ENCODE measurements at regions not wholly inside any gene's neighbourhood (a gene's known extent, or its start where the extent isn't known, plus 50 kb on each side); places are given as distances from the start of the nearest gene placed in this dataset.

- TF ChIP-seq TSHZ1 (CRISPR knock-in tag; IDR thresholded peaks at IDR 0.05) (no peak), FIP1L1 (IDR thresholded peaks at IDR 0.05; ENCODE audit: low read depth, low read length, poor library complexity, severe bottlenecking) (no peak), MYC (IDR thresholded peaks at IDR 0.05; ENCODE audit: low read depth, low read length) (no peak), MYC (CRISPR knock-in tag; IDR thresholded peaks at IDR 0.05; ENCODE audit: borderline replicate concordance, low read depth) (no peak), ZNF232 (CRISPR knock-in tag; IDR thresholded peaks at IDR 0.05) (no peak)
Measured at GRCh38 chr1:116243333-116244054, 129.6 kb upstream of the ATP1A1 start (continued).

DNA sequence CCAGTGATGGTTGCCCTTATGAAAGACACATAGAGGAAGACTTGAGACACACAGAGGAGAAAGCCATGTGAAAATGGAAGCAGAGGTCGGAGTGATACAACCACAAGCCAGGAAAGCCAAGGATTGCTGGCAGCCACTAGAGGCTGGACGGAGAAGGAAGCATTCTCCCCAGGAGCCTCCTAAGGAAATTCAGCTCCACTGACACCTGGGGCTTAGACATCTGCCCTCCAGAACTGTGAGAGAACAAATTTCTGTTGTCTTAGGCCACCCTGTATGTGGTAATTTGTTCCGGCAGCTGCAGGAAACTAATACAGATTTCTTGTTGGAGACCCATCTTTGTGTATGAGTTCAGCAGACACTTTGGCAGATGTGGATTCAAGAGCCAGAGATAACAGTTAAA, 126.9 kb upstream of the ATP1A1 start:
- H3K4me2 ChIP-seq (ENCODE audit: insufficient read depth, low read length), result no peak overlapping the region
- no TSS peak for BruUV-seq (replicated peaks)
- POLR2A ChIA-PET, result no interaction called here
- FAIRE-seq (no peak), DNase-seq (ENCODE audit: extremely low read depth in 1 of 4, low spot score in 3 of 4) (no peak), ATAC-seq (no peak)
- no peak overlapping the region for H3K27ac ChIP-seq (ENCODE audit: extremely low read depth, low read depth, low read length)
- H3K4me3 ChIP-seq, result no peak overlapping the region
- H3K9ac ChIP-seq (ENCODE audit: insufficient read depth in 1 of 2, low read depth in 2 of 2, low read length in 2 of 2), result no peak overlapping the region
- H3K27me3 ChIP-seq (ENCODE audit: control insufficient read depth in 2 of 2, insufficient read depth in 2 of 2, low read length in 2 of 2), result peaks cover 11 to 22% of the 10 kb centered on the region in 2 experiments; a peak in 4 of 5 replicates
- H3K4me1 ChIP-seq (replicated peaks in 1 of 2; ENCODE audit: control insufficient read depth in 2 of 2, insufficient read depth in 2 of 2, low read length in 2 of 2), result no peaks in the 10 kb centered on the region
- no peaks in the 10 kb centered on the region for H3K36me3 ChIP-seq (ENCODE audit: control insufficient read depth, insufficient read depth, low read length)
- 0% methylated on average over 3 of the region's 3 CpGs for WGBS (ENCODE audit: insufficient coverage, low coverage, missing lambda C conversion rate)
- H4K20me1 ChIP-seq (replicated peaks; ENCODE audit: control insufficient read depth, insufficient read depth, low read length), result peaks cover 4% of the 10 kb centered on the region; the same call in 1 of the 2 replicates
- H2AFZ ChIP-seq (ENCODE audit: low read depth, low read length), result no peak overlapping the region
- H3K79me2 ChIP-seq (ENCODE audit: control insufficient read depth, insufficient read depth, low read length), result no peaks in the 10 kb centered on the region
- no peaks in the 10 kb centered on the region for H3K9me3 ChIP-seq (replicated peaks; ENCODE audit: control insufficient read depth, insufficient read depth, low read depth, low read length)
- no peaks in the 10 kb centered on the region for H3K9me1 ChIP-seq (ENCODE audit: control insufficient read depth, insufficient read depth, low read length)
- CTCF ChIA-PET (ENCODE audit: low intra/inter-chr PET ratio), result no interaction called here
- intact Hi-C loops (cut with micrococcal nuclease), result no loop called here
- in situ Hi-C loops (cut with MboI), result no loop called here
- TF ChIP-seq DNMT1 (IDR thresholded peaks at IDR 0.05), result no peak
- TF ChIP-seq ZNF764 (CRISPR knock-in tag; IDR thresholded peaks at IDR 0.05; ENCODE audit: low read depth), result no peak
- TF ChIP-seq MBD2 (IDR thresholded peaks at IDR 0.05; ENCODE audit: borderline replicate concordance, low read depth), result no peak
- no peak for TF ChIP-seq ZFP30 (CRISPR knock-in tag; IDR thresholded peaks at IDR 0.05; ENCODE audit: borderline replicate concordance)
- TF ChIP-seq SLC30A9 (CRISPR knock-in tag; IDR thresholded peaks at IDR 0.05), result no peak
- TF ChIP-seq ZFPM2 (CRISPR knock-in tag; IDR thresholded peaks at IDR 0.05), result no peak
- no peak for TF ChIP-seq SFPQ (IDR thresholded peaks at IDR 0.05; ENCODE audit: low read depth, low read length)
- TF ChIP-seq, protein P1, sequence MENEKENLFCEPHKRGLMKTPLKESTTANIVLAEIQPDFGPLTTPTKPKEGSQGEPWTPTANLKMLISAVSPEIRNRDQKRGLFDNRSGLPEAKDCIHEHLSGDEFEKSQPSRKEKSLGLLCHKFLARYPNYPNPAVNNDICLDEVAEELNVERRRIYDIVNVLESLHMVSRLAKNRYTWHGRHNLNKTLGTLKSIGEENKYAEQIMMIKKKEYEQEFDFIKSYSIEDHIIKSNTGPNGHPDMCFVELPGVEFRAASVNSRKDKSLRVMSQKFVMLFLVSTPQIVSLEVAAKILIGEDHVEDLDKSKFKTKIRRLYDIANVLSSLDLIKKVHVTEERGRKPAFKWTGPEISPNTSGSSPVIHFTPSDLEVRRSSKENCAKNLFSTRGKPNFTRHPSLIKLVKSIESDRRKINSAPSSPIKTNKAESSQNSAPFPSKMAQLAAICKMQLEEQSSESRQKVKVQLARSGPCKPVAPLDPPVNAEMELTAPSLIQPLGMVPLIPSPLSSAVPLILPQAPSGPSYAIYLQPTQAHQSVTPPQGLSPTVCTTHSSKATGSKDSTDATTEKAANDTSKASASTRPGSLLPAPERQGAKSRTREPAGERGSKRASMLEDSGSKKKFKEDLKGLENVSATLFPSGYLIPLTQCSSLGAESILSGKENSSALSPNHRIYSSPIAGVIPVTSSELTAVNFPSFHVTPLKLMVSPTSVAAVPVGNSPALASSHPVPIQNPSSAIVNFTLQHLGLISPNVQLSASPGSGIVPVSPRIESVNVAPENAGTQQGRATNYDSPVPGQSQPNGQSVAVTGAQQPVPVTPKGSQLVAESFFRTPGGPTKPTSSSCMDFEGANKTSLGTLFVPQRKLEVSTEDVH (IDR thresholded peaks at IDR 0.05; ENCODE audit: low read depth, partially characterized antibody), result no peak

Data from K562 (cell line).